Gastrocnemius medialis (tissue), 4 donors: ENCODE measurements at regions not wholly inside any gene's neighbourhood (a gene's known extent, or its start where the extent isn't known, plus 50 kb on each side); places are given as distances from the start of the nearest gene placed in this dataset.

Source experiments
- ATAC-seq, 2 donors: fragments of 150-250 bp; one replicate each; pipeline ENCODE4 v1.9.1; 2016
- DNase-seq, 2 donors: peaks; one replicate each; pipeline ENCODE4 v3.0.0-alpha.2; 2019
- H3K27ac ChIP-seq, 4 donors: fragments of 200-600 bp; sonication (generic); 1 replicate in 1 of 4; 2 replicates in 3 of 4; pipeline ENCODE4 v1.5.1; 2016 to 2018; ENCODE audit warnings: mild to moderate bottlenecking in 2 of 4, moderate library complexity in 1 of 4
- H3K27me3 ChIP-seq, 3 donors: fragments of 200-600 bp; sonication (generic) in 2 of 3; 1 replicate in 1 of 3; 2 replicates in 2 of 3; pipeline versions ENCODE4 v1.5.1 to v1.6.0; 2016 to 2019; ENCODE audit warnings: mild to moderate bottlenecking in 1 of 3, moderate library complexity in 1 of 3
- H3K36me3 ChIP-seq, 2 donors: fragments of 200-600 bp; sonication (generic) in 1 of 2; one replicate each; pipeline ENCODE4 v1.5.1; 2017 to 2018
- H3K4me1 ChIP-seq, 2 donors: fragments of 200-600 bp; sonication (generic) in 1 of 2; one replicate each; pipeline ENCODE4 v1.5.1; 2016 to 2017; ENCODE audit warnings: mild to moderate bottlenecking in 2 of 2
- H3K4me3 ChIP-seq, 4 donors: fragments of 200-600 bp; sonication (generic) in 3 of 4; 1 replicate in 1 of 4; 2 replicates in 3 of 4; pipeline ENCODE4 v1.5.1; 2016 to 2019; ENCODE audit warnings: mild to moderate bottlenecking in 2 of 4
- H3K9me3 ChIP-seq, 3 donors: fragments of 200-600 bp; sonication (generic) in 2 of 3; 1 replicate in 1 of 3; 2 replicates in 2 of 3; pipeline ENCODE4 v1.5.1; 2016 to 2019
- POLR2A ChIP-seq, 2 donors: fragments of 450-650 bp; IDR thresholded peaks; one replicate each; pipeline ENCODE4 v1.6.1; 2017; ENCODE audit warnings: antibody characterized with exemption in 2 of 2, mild to moderate bottlenecking in 2 of 2, moderate library complexity in 2 of 2
- in situ Hi-C, 4 donors: fragments of 200-750 bp; cut with MboI; loops; one replicate each; pipeline versions ENCODE4 v1.15.0 to v1.8.0; 2017; ENCODE audit warnings: low sequenced_read_pairs in 4 of 4
- intact Hi-C: fragments of 100-400 bp; cut with DNase I; formaldehyde crosslinking; loops from one replicate; pipeline ENCODE4 v1.15.1; 2023; ENCODE audit warnings: low total_unique reads
- TF ChIP-seq, protein P1 (sequence below), 5 experiments: fragments of 450-650 bp in 3 of 5; fragments of 200-600 bp in 2 of 5; sonication (generic) in 2 of 5; IDR thresholded peaks in 4 of 5; conservative IDR thresholded peaks in 1 of 5; 1 replicate in 4 of 5; 2 replicates in 1 of 5; pipeline ENCODE4 v1.5.1; 2016 to 2019; ENCODE audit warnings: antibody characterized with exemption in 5 of 5, mild to moderate bottlenecking in 3 of 5, moderate library complexity in 3 of 5

DNA sequence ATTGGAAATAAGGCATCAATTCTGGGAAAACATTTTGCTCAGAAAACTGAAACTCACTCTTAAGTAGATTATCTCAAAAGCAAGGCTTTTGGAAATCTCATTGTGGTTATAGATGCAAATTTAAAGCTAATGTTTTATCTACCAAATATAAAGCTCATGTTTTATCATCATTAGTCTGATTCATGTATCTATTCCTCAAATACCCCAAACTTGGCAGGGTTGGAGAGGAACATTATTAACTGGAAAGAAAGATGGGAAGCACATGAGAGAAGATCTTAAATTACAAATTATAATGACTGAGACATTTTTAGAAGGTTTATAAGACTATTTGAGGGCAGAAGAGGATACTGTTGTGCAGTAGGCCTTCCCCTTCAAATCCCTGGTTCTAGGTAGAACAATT, 137.3 kb upstream of the TGFBR2 start:
- Histone ChIP-seq H3K9me3 (no peaks in the 10 kb centered on the region), H3K4me3 (no peak overlapping the region), H3K4me1 (peaks cover 0 to under 1% of the 10 kb centered on the region in 2 donors), H3K27ac (no peak overlapping the region), H3K27me3 (no peaks in the 10 kb centered on the region), H3K36me3 (no peaks in the 10 kb centered on the region)
- TF ChIP-seq POLR2A (IDR thresholded peaks at IDR 0.05), result no peak
- TF ChIP-seq, protein P1, sequence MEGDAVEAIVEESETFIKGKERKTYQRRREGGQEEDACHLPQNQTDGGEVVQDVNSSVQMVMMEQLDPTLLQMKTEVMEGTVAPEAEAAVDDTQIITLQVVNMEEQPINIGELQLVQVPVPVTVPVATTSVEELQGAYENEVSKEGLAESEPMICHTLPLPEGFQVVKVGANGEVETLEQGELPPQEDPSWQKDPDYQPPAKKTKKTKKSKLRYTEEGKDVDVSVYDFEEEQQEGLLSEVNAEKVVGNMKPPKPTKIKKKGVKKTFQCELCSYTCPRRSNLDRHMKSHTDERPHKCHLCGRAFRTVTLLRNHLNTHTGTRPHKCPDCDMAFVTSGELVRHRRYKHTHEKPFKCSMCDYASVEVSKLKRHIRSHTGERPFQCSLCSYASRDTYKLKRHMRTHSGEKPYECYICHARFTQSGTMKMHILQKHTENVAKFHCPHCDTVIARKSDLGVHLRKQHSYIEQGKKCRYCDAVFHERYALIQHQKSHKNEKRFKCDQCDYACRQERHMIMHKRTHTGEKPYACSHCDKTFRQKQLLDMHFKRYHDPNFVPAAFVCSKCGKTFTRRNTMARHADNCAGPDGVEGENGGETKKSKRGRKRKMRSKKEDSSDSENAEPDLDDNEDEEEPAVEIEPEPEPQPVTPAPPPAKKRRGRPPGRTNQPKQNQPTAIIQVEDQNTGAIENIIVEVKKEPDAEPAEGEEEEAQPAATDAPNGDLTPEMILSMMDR (IDR thresholded peaks at IDR 0.05 in 4 of 5, conservative IDR thresholded peaks at IDR 0.05 in 1 of 5), result no peak
- in situ Hi-C loops, result no loop called here
- DNase-seq (no peak), ATAC-seq (no peak)
- intact Hi-C loops, result no loop called here

DNA sequence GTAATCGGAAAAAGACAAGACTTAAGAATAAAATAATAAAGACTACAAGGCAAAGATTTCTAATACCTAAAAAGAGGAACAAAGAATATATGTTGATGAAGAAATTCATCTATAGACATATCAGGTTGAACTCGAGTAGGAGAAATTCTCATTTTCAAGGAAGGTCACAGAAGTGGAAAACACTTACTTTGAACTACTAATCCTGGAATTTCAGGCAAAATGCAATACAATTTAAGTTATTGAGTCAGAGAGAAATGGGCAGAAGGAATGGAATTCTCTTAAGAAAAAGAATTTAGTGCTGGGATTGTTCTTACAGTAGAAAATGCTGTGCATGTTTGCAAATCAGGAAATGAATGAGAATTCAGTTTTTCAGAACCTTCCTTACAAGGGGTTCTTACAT, 135.9 kb upstream of the TGFBR2 start:
- no peak for TF ChIP-seq POLR2A (IDR thresholded peaks at IDR 0.05)
- TF ChIP-seq, protein P1 (IDR thresholded peaks at IDR 0.05 in 4 of 5, conservative IDR thresholded peaks at IDR 0.05 in 1 of 5), result no peak
- ATAC-seq, result no peak
- DNase-seq, result no peak
- no peaks in the 10 kb centered on the region for H3K36me3 ChIP-seq
- no peak overlapping the region for H3K27ac ChIP-seq
- peaks cover 0 to 5% of the 10 kb centered on the region in 2 donors for H3K4me1 ChIP-seq
- H3K27me3 ChIP-seq, result no peaks in the 10 kb centered on the region
- no peaks in the 10 kb centered on the region for H3K9me3 ChIP-seq
- H3K4me3 ChIP-seq, result no peak overlapping the region
- intact Hi-C loops (loop anchor here (10.0 kb wide), 1 partner anchor 166 kb away; no protein-coding TSS in a partner anchor), in situ Hi-C loops (no loop called here)

DNA sequence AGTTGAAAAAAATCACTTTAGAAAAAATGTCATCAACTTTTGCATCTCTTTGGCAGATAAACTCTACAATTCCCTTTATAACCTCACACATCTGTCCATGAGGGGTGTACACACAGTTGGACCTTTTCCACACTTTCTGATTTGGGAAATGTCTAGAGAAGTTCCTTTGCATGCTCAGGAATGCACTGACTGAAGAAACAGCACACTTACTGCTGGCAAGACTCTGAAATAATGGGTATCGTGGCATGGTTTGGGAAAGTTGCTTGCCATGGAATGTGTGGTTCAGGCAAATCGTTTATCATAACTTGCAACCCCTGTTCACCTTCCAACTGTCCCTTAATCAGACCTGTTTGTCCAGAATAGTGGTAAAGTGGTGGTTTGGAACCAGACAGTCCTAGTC, 135.3 kb upstream of the TGFBR2 start:
- intact Hi-C loops (loop anchor here (10.0 kb wide), 1 partner anchor 166 kb away; no protein-coding TSS in a partner anchor), in situ Hi-C loops (no loop called here)
- Histone ChIP-seq H3K4me3 (no peak overlapping the region), H3K27ac (peak overlapping the region in 2 of 4 donors; percentile 5 to 58), H3K4me1 (peaks cover 0 to 5% of the 10 kb centered on the region in 2 donors), H3K27me3 (no peaks in the 10 kb centered on the region), H3K9me3 (no peaks in the 10 kb centered on the region), H3K36me3 (no peaks in the 10 kb centered on the region)
- DNase-seq (no peak), ATAC-seq (no peak)
- TF ChIP-seq POLR2A (IDR thresholded peaks at IDR 0.05), result no peak
- TF ChIP-seq, protein P1 (IDR thresholded peaks at IDR 0.05 in 4 of 5, conservative IDR thresholded peaks at IDR 0.05 in 1 of 5), result no peak

DNA sequence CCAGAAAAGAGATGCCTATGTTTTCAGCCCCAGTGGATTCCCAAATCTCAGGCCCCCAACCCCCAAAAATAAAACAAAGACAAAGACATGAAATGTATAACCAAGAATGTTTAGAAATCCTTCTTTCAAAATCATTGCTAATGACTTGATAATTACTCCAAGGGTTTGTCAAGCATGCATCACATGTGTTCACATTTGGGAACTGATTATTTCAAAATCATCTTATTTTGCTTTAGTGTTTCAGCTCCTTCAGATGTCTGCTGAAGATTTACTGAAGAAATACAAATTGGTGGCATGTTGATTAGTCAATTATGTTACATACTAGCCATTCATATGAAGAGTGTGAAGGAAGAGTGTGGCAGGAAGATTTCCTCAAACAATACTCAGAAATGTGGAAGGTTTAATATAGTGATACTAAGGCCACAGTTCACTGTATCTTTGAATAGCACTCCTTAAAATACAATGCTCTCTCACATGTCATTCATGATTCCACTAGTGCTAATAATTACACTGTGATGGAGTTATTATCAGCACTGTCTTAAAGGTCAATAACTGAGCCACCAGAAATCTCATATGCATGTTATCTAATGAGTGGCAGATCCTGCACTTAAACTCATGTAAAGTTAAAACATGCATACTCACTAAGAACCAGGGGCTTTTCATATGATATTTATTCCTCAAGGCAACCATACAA, 134.5 kb upstream of the TGFBR2 start:
- Histone ChIP-seq H3K27ac (peak overlapping the region in 1 of 4 donors; percentile 58), H3K4me3 (no peak overlapping the region), H3K36me3 (no peaks in the 10 kb centered on the region), H3K9me3 (no peaks in the 10 kb centered on the region), H3K27me3 (no peaks in the 10 kb centered on the region), H3K4me1 (peaks cover 0 to 5% of the 10 kb centered on the region in 2 donors)
- TF ChIP-seq, protein P1 (IDR thresholded peaks at IDR 0.05 in 4 of 5, conservative IDR thresholded peaks at IDR 0.05 in 1 of 5), result no peak
- no peak for TF ChIP-seq POLR2A (IDR thresholded peaks at IDR 0.05)
- DNase-seq (no peak), ATAC-seq (no peak)
- intact Hi-C loops, result loop anchor here (2.0 to 10.0 kb wide), 2 partner anchors 45 to 167 kb away; no protein-coding TSS in a partner anchor
- in situ Hi-C loops, result no loop called here
